Fibroblast of skin of left quadriceps (primary cell): ENCODE measurements at regions not wholly inside any gene's neighbourhood (a gene's known extent, or its start where the extent isn't known, plus 50 kb on each side); places are given as distances from the start of the nearest gene placed in this dataset.

Source experiments
- DNase-seq, 2 experiments: peaks; one replicate each; pipeline ENCODE4 v3.0.0-alpha.2; 2013; ENCODE audit warnings: low read depth in 2 of 2

GRCh38 chr2:222993920-222994650 lies 57.9 kb upstream of the KCNE4 start:
- peak; percentile 94 to 95 for DNase-seq

- no peak for DNase-seq
Observed at GRCh38 chr2:222998459-222998858, 53.5 kb upstream of the KCNE4 start.

GRCh38 chr2:223000872-223001796 lies 50.9 kb upstream of the KCNE4 start:
- no peak for DNase-seq

- DNase-seq = no peak
Observed at GRCh38 chr2:223001797-223002175, 50.2 kb upstream of the KCNE4 start.
